ENCODE measurements at regions not wholly inside any gene's neighbourhood (a gene's known extent, or its start where the extent isn't known, plus 50 kb on each side); places are given as distances from the start of the nearest gene placed in this dataset.

GRCh38 chrX:68938244-68939004, 109.6 kb downstream of the EFNB1 start:
- TF ChIP-seq, protein P1, sequence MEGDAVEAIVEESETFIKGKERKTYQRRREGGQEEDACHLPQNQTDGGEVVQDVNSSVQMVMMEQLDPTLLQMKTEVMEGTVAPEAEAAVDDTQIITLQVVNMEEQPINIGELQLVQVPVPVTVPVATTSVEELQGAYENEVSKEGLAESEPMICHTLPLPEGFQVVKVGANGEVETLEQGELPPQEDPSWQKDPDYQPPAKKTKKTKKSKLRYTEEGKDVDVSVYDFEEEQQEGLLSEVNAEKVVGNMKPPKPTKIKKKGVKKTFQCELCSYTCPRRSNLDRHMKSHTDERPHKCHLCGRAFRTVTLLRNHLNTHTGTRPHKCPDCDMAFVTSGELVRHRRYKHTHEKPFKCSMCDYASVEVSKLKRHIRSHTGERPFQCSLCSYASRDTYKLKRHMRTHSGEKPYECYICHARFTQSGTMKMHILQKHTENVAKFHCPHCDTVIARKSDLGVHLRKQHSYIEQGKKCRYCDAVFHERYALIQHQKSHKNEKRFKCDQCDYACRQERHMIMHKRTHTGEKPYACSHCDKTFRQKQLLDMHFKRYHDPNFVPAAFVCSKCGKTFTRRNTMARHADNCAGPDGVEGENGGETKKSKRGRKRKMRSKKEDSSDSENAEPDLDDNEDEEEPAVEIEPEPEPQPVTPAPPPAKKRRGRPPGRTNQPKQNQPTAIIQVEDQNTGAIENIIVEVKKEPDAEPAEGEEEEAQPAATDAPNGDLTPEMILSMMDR (IDR thresholded peaks at IDR 0.05; ENCODE audit: insufficient read depth, low read length, poor library complexity, severe bottlenecking) = no peak
- no peak for DNase-seq (ENCODE audit: extremely low read depth, insufficient read length)
- H3K27me3 ChIP-seq (replicated peaks; ENCODE audit: control insufficient read depth, insufficient read depth, low read length) = peaks cover under 1% of the 10 kb centered on the region; the same call in 1 of the 2 replicates
- no peaks in the 10 kb centered on the region for H3K36me3 ChIP-seq (ENCODE audit: control insufficient read depth, insufficient read depth, low read length)
- no peak overlapping the region for H3K4me3 ChIP-seq (replicated peaks; ENCODE audit: low read depth, low read length)

DNA sequence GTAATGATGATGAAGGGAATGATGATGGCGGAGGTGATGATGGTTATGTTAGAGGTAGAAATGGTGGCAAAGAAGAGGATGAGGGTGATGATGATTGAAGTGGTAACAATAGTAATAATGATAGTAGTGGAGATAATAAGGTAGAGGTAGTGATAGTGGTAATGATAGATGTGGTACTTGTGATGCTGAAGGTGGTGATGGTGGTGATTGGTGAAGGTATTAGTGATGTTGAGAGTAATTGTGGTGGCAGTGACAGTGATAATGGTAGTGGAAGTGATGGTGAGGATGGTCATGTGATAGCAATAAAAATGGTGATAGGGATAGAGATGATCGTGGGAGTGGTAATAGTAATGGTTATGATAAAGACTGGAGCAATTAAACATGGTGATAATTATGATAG, 108.8 kb downstream of the EFNB1 start:
- Histone ChIP-seq H3K36me3 (ENCODE audit: control insufficient read depth, insufficient read depth, low read length) (no peaks in the 10 kb centered on the region), H3K4me3 (replicated peaks; ENCODE audit: low read depth, low read length) (no peak overlapping the region), H3K27me3 (replicated peaks; ENCODE audit: control insufficient read depth, insufficient read depth, low read length) (no peaks in the 10 kb centered on the region; the same call in 1 of the 2 replicates)
- TF ChIP-seq, protein P1 (IDR thresholded peaks at IDR 0.05; ENCODE audit: insufficient read depth, low read length, poor library complexity, severe bottlenecking) = no peak
- DNase-seq (ENCODE audit: extremely low read depth, insufficient read length) = no peak

DNA sequence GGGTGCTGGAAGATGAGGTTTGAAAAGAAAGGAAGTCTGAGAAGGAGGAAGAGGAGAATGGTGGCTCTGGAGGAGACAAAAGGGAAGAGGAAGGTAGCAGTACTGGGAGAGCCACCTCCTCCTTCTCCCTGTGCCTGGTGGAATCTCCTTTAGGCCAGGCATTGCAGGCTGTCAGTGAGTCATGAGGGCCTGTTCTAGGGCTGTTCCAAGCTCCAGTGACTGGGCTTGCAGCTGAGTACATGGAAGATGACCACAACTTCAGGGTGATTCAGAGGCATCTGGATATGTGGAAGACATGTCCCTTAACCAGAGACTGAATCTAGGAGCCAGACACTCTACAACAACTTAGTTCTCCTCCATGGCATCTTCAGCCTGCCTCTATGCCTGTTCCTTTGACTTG, 107.8 kb downstream of the EFNB1 start:
- Histone ChIP-seq H3K4me3 (replicated peaks; ENCODE audit: low read depth, low read length) (no peak overlapping the region), H3K36me3 (ENCODE audit: control insufficient read depth, insufficient read depth, low read length) (no peaks in the 10 kb centered on the region), H3K27me3 (replicated peaks; ENCODE audit: control insufficient read depth, insufficient read depth, low read length) (no peaks in the 10 kb centered on the region; the same call in 1 of the 2 replicates)
- TF ChIP-seq, protein P1 (IDR thresholded peaks at IDR 0.05; ENCODE audit: insufficient read depth, low read length, poor library complexity, severe bottlenecking) = no peak
- no peak for DNase-seq (ENCODE audit: extremely low read depth, insufficient read length)

DNA sequence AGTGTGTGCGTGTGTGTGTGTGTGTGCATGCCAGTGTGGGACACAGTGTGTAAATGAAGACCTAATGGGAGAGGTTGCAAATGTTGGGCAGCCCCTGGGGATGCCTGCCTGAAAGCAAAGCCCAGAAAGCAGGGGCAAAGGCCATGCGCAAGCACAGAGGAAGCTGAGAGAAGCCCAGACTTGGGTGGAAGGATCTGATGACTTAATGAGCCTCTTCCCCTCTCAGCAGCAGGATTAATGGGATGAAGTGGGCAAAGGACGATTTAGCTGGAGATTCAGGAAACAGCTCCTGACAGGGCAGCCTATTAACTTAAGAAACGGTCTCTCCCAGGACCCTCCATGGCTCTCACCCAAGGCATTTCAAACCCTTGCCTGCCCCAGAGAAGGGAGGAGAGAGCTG, 107.3 kb downstream of the EFNB1 start:
- TF ChIP-seq, protein P1 (IDR thresholded peaks at IDR 0.05; ENCODE audit: insufficient read depth, low read length, poor library complexity, severe bottlenecking) = no peak
- Histone ChIP-seq H3K27me3 (replicated peaks; ENCODE audit: control insufficient read depth, insufficient read depth, low read length) (no peaks in the 10 kb centered on the region; the same call in 1 of the 2 replicates), H3K36me3 (ENCODE audit: control insufficient read depth, insufficient read depth, low read length) (no peaks in the 10 kb centered on the region)

GRCh38 chrX:68935362-68935761, 106.5 kb downstream of the EFNB1 start:
- no peak overlapping the region for H3K4me3 ChIP-seq (replicated peaks; ENCODE audit: low read depth, low read length)
- no peaks in the 10 kb centered on the region; the same call in 1 of the 2 replicates for H3K27me3 ChIP-seq (replicated peaks; ENCODE audit: control insufficient read depth, insufficient read depth, low read length)
- no peak for DNase-seq (ENCODE audit: extremely low read depth, insufficient read length)
- TF ChIP-seq, protein P1 (IDR thresholded peaks at IDR 0.05; ENCODE audit: insufficient read depth, low read length, poor library complexity, severe bottlenecking) = no peak
- H3K36me3 ChIP-seq (ENCODE audit: control insufficient read depth, insufficient read depth, low read length) = no peaks in the 10 kb centered on the region

More for the DNA sequence above, 107.3 kb downstream of the EFNB1 start:
- no peak overlapping the region for H3K4me3 ChIP-seq (replicated peaks; ENCODE audit: low read depth, low read length)
- DNase-seq (ENCODE audit: extremely low read depth, insufficient read length) = no peak

Measured in GM06990 (cell line).